ENCODE measurements at regions not wholly inside any gene's neighbourhood (a gene's known extent, or its start where the extent isn't known, plus 50 kb on each side); places are given as distances from the start of the nearest gene placed in this dataset.

- H3K9me3 ChIP-seq, result no peaks in the 10 kb centered on the region
- no peaks in the 10 kb centered on the region for H3K36me3 ChIP-seq
- no peaks in the 10 kb centered on the region for H3K27me3 ChIP-seq
- no peak for TF ChIP-seq CTCF (IDR thresholded peaks at IDR 0.05)
- no peaks in the 10 kb centered on the region for H3K4me1 ChIP-seq
- no peak for DNase-seq (ENCODE audit: low spot score in 2 of 2)
- intact Hi-C loops (cut with DNase I), result no loop called here
- no peak overlapping the region for H3K4me3 ChIP-seq
- H3K27ac ChIP-seq, result no peak overlapping the region
Measured at GRCh38 chr3:135756106-135756668, 209.3 kb upstream of the PPP2R3A start.

GRCh38 chr3:135757421-135757820 is 208.1 kb upstream of the PPP2R3A start:
- H3K27ac ChIP-seq, result no peak overlapping the region
- DNase-seq (ENCODE audit: low spot score in 2 of 2), result no peak
- H3K36me3 ChIP-seq, result no peaks in the 10 kb centered on the region
- intact Hi-C loops (cut with DNase I), result no loop called here
- no peak overlapping the region for H3K4me3 ChIP-seq
- no peaks in the 10 kb centered on the region for H3K9me3 ChIP-seq
- no peaks in the 10 kb centered on the region for H3K27me3 ChIP-seq
- no peaks in the 10 kb centered on the region for H3K4me1 ChIP-seq
- TF ChIP-seq CTCF (IDR thresholded peaks at IDR 0.05), result no peak

DNA sequence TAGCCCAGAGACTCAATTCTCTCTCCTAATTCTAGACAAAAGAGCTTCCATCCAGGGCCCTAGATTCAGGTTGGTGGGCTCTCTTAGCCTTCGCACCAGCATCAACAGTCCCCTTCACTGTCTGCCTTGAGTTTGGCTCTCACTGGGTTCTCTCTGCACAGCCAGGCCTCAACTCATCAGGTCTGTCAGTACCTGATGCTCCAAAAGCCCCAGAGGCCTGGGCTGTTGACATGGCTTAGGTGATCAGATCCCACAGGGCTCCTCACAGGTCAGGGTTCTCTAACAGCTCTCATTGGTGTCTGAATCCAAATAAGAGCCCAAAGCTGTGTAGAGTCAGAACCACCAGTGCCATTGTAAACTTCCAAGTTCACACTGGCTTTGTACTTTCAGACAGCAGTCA is 206.6 kb upstream of the PPP2R3A start:
- Histone ChIP-seq H3K36me3 (no peaks in the 10 kb centered on the region), H3K4me3 (no peak overlapping the region), H3K4me1 (no peaks in the 10 kb centered on the region), H3K27me3 (no peaks in the 10 kb centered on the region), H3K9me3 (no peaks in the 10 kb centered on the region), H3K27ac (no peak overlapping the region)
- DNase-seq (ENCODE audit: low spot score in 2 of 2), result no peak
- intact Hi-C loops (cut with DNase I), result no loop called here
- no peak for TF ChIP-seq CTCF (IDR thresholded peaks at IDR 0.05)

DNA sequence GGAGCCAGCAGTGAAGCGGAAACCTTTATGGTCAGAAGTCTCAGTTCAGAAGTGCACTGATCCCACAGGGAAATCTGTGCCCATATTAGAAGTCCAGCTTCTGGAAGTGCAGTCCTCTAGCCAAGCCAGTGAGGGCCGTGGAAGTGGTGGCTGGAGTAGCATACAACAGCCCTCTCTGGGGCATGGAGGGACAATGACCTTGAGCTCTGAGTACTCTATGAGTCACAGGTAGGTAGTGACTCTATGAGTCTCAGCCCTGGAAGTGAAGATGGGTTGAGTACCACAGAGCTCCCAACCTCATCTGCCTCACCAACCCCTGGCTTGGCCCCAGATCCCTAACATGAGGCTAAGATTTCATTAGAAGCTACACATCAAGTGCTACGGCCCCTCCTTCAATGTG is 205.9 kb upstream of the PPP2R3A start:
- Histone ChIP-seq H3K36me3 (no peaks in the 10 kb centered on the region), H3K4me3 (no peak overlapping the region), H3K27me3 (no peaks in the 10 kb centered on the region), H3K27ac (no peak overlapping the region), H3K4me1 (no peaks in the 10 kb centered on the region), H3K9me3 (no peaks in the 10 kb centered on the region)
- TF ChIP-seq CTCF (IDR thresholded peaks at IDR 0.05), result no peak
- no peak for DNase-seq (ENCODE audit: low spot score in 2 of 2)
- intact Hi-C loops (cut with DNase I), result no loop called here

GRCh38 chr3:135760581-135760980 is 204.9 kb upstream of the PPP2R3A start:
- DNase-seq (ENCODE audit: low spot score in 2 of 2), result no peak
- Histone ChIP-seq H3K4me3 (no peak overlapping the region), H3K27me3 (no peaks in the 10 kb centered on the region), H3K4me1 (no peaks in the 10 kb centered on the region), H3K9me3 (no peaks in the 10 kb centered on the region), H3K27ac (no peak overlapping the region), H3K36me3 (no peaks in the 10 kb centered on the region)
- intact Hi-C loops (cut with DNase I), result no loop called here
- TF ChIP-seq CTCF (IDR thresholded peaks at IDR 0.05), result no peak

Measured in ascending aorta (tissue), 2 donors.